HG03025 (cell line): ENCODE measurements at regions not wholly inside any gene's neighbourhood (a gene's known extent, or its start where the extent isn't known, plus 50 kb on each side); places are given as distances from the start of the nearest gene placed in this dataset.

Experiments
- ATAC-seq: cut with Tn5 transposase; IDR thresholded peaks from one replicate; pipeline ENCODE4 v1.9.1; 2021; ENCODE audit warnings: mild to moderate bottlenecking, moderate library complexity; ENCODE audit not compliant: unreplicated experiment, low FRiP score

GRCh38 chr1:59045137-59045536 lies 251.8 kb upstream of the FGGY start:
- ATAC-seq = no peak

GRCh38 chr1:59045636-59046035 lies 251.3 kb upstream of the FGGY start:
- ATAC-seq = no peak

- peak; percentile 11 for ATAC-seq
Observed at GRCh38 chr1:59046134-59046533, 250.8 kb upstream of the FGGY start.

- peak; percentile 77 for ATAC-seq
Observed at GRCh38 chr1:59046730-59047157, 250.2 kb upstream of the FGGY start.

- no peak for ATAC-seq
Observed at GRCh38 chr1:59051007-59051406, 245.9 kb upstream of the FGGY start.

- ATAC-seq = no peak
Observed at GRCh38 chr1:59052166-59052590, 244.7 kb upstream of the FGGY start.

- no peak for ATAC-seq
Observed at GRCh38 chr1:59054172-59054571, 242.7 kb upstream of the FGGY start.

GRCh38 chr1:59055908-59056719 lies 240.8 kb upstream of the FGGY start:
- ATAC-seq = no peak

- no peak for ATAC-seq
Observed at GRCh38 chr1:59057211-59057694, 239.6 kb upstream of the FGGY start.

DNA sequence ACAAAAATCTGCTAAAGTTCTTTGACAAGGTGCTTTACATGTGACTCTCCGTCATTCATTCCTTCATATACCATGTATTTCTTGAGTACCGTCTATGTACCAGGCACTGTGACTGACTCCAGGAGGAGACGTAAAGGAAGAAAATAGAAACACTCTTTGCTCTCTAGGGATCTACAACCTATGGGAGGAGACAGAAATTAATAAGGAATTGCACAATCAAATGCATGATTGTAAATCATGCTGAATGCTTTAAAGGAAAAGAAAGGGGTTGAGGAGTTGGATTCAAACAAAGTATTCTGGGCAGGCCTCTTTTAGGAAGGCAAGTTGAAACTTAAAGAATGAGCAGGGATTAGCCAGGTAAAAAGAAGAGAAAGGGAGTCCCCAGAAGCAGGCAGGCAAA lies 239.1 kb upstream of the FGGY start:
- no peak for ATAC-seq

- ATAC-seq = no peak
Observed at GRCh38 chr1:59058665-59059439, 238.0 kb upstream of the FGGY start.

- ATAC-seq = no peak
Observed at GRCh38 chr1:59061876-59062275, 235.0 kb upstream of the FGGY start.

DNA sequence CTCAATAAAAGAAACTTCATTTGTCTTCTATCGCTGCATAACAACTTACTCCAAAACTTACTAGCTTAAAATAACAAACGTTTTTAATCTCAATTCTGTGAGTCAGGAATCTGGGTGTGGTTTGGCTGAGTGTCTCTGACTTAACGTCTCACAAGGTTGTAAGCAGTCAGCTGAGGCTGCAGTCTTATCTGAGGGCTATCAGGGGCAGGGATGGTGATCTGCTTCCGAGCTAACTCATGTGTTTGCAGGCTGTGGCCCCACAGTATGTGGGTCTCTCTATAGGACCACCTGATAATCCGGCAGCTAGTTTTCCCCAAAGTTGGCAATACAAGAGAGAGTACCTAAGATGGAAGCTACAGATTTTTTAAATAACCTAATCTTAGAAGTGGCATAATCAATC lies 234.2 kb upstream of the FGGY start:
- no peak for ATAC-seq

- ATAC-seq = no peak
Observed at GRCh38 chr1:59063501-59063900, 233.4 kb upstream of the FGGY start.

GRCh38 chr1:59064592-59064991 lies 232.3 kb upstream of the FGGY start:
- no peak for ATAC-seq

GRCh38 chr1:59066236-59066635 lies 230.7 kb upstream of the FGGY start:
- ATAC-seq = no peak

DNA sequence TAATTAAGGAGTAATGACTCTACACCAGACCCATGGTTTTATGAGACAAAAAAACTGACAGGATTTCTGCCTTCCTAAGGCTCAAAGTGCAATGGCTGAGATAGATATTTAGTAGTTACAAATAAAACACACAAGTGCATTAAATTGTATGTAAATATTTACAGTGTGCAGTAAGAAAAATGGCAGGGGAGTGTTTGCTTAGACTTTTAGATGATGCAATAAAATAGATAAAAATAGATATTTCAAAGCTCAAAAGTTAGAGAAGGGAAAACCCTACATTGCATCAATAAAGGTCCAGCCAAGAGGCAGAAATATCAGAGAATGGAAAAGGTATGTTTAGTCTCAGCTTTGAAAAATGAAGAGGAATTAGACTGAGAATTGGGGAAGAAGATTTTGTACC lies 226.3 kb upstream of the FGGY start:
- no peak for ATAC-seq

- ATAC-seq = no peak
Observed at GRCh38 chr1:59071289-59071688, 225.6 kb upstream of the FGGY start.

GRCh38 chr1:59071876-59072582 lies 224.9 kb upstream of the FGGY start:
- no peak for ATAC-seq

DNA sequence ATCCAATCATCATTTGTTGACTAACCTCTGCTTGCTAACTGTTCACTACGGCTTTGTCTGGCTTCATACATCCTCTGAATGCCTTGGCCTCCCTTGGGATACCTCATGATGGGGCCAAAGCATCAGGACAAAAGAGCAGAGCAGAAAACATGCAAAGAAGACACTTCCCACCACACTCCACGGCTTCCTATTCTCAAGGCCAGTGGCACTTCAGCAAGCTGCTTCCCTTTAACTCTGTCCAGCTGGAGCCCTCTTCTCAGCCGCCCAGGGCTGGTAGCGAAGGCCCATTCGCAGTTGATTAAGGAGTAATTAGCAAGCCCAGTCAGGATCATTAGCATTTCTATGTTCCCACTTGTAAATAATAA lies 224.3 kb upstream of the FGGY start:
- no peak for ATAC-seq

- no peak for ATAC-seq
Observed at GRCh38 chr1:59074598-59074997, 222.3 kb upstream of the FGGY start.
